Lower leg skin (tissue), 3 donors: ENCODE measurements at regions not wholly inside any gene's neighbourhood (a gene's known extent, or its start where the extent isn't known, plus 50 kb on each side); places are given as distances from the start of the nearest gene placed in this dataset.

ENCODE experiments used
- CTCF ChIP-seq, 3 donors: fragments of 450-650 bp; IDR thresholded peaks; one replicate each; pipeline ENCODE4 v1.5.1; 2016; ENCODE audit warnings: antibody characterized with exemption in 3 of 3, mild to moderate bottlenecking in 3 of 3, moderate library complexity in 2 of 3
- POLR2A ChIP-seq, 2 donors: fragments of 450-650 bp; IDR thresholded peaks; one replicate each; pipeline ENCODE4 v1.6.1; 2016 to 2017; ENCODE audit warnings: antibody characterized with exemption in 2 of 2, mild to moderate bottlenecking in 1 of 2, moderate library complexity in 1 of 2

GRCh38 chr2:38174646-38175423 lies 98.9 kb upstream of the CYP1B1 start:
- TF ChIP-seq CTCF (IDR thresholded peaks at IDR 0.05) (no peak), POLR2A (IDR thresholded peaks at IDR 0.05) (no peak)
